Colonic mucosa (tissue), 4 donors: ENCODE measurements at regions not wholly inside any gene's neighbourhood (a gene's known extent, or its start where the extent isn't known, plus 50 kb on each side); places are given as distances from the start of the nearest gene placed in this dataset.
A peak's percentile ranks its signal among the peaks of the same experiment; 100 is the strongest.

Experiments used
- DNase-seq: peaks from one replicate; pipeline ENCODE4 v3.0.0-alpha.2; 2020
- H3K27ac ChIP-seq: fragments of 200-600 bp; one replicate; pipeline ENCODE4 v1.8.0; 2021
- H3K27me3 ChIP-seq: fragments of 200-600 bp; one replicate; pipeline ENCODE4 v1.8.0; 2021
- H3K36me3 ChIP-seq: fragments of 200-600 bp; one replicate; pipeline ENCODE4 v1.8.0; 2021
- H3K4me1 ChIP-seq: fragments of 200-600 bp; one replicate; pipeline ENCODE4 v1.8.0; 2021; ENCODE audit warnings: mild to moderate bottlenecking
- H3K4me3 ChIP-seq: fragments of 200-600 bp; one replicate; pipeline ENCODE4 v1.8.0; 2021
- H3K9ac ChIP-seq, 2 donors: one replicate each; pipeline ENCODE4 v1.7.0; 2013; ENCODE audit warnings: control low read depth in 2 of 2, low read depth in 2 of 2, low read length in 2 of 2
- H3K9me3 ChIP-seq: fragments of 200-600 bp; one replicate; pipeline ENCODE4 v1.8.0; 2021
- intact Hi-C: fragments of 100-400 bp; cut with DNase I; formaldehyde crosslinking; loops from one replicate; pipeline ENCODE4 v1.14.1; 2022
- TF ChIP-seq, protein P1 (sequence below): fragments of 200-600 bp; IDR thresholded peaks from one replicate; pipeline ENCODE4 v1.8.0; 2022; ENCODE audit warnings: antibody characterized with exemption, mild to moderate bottlenecking
- donor health status: healthy.
- donor health status: DM: no; HTN: no; CAD: no.
- donor health status: DM: no; HTN: no; CAD: no.

- Histone ChIP-seq H3K27ac (no peak overlapping the region), H3K36me3 (no peaks in the 10 kb centered on the region), H3K27me3 (no peaks in the 10 kb centered on the region), H3K9me3 (no peaks in the 10 kb centered on the region), H3K9ac (peak overlapping the region in 1 of 2 donors; percentile 1), H3K4me3 (peak overlapping the region; percentile 31), H3K4me1 (no peaks in the 10 kb centered on the region)
- no peak for DNase-seq
- TF ChIP-seq, protein P1, sequence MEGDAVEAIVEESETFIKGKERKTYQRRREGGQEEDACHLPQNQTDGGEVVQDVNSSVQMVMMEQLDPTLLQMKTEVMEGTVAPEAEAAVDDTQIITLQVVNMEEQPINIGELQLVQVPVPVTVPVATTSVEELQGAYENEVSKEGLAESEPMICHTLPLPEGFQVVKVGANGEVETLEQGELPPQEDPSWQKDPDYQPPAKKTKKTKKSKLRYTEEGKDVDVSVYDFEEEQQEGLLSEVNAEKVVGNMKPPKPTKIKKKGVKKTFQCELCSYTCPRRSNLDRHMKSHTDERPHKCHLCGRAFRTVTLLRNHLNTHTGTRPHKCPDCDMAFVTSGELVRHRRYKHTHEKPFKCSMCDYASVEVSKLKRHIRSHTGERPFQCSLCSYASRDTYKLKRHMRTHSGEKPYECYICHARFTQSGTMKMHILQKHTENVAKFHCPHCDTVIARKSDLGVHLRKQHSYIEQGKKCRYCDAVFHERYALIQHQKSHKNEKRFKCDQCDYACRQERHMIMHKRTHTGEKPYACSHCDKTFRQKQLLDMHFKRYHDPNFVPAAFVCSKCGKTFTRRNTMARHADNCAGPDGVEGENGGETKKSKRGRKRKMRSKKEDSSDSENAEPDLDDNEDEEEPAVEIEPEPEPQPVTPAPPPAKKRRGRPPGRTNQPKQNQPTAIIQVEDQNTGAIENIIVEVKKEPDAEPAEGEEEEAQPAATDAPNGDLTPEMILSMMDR = no peak
- intact Hi-C loops = loop anchor here (10.0 kb wide), 1 partner anchor 224 kb away; no protein-coding TSS in a partner anchor
Observed at GRCh38 chr2:7430869-7431641, 513.8 kb downstream of the RNF144A start.

- Histone ChIP-seq H3K36me3 (no peaks in the 10 kb centered on the region), H3K9ac (no peak overlapping the region), H3K4me1 (no peaks in the 10 kb centered on the region), H3K9me3 (no peaks in the 10 kb centered on the region), H3K27me3 (no peaks in the 10 kb centered on the region), H3K4me3 (no peak overlapping the region), H3K27ac (no peak overlapping the region)
- TF ChIP-seq, protein P1 = no peak
- DNase-seq = no peak
- intact Hi-C loops = loop anchor here (10.0 kb wide), 1 partner anchor 222 kb away; no protein-coding TSS in a partner anchor
Observed at GRCh38 chr2:7432436-7432835, 515.2 kb downstream of the RNF144A start.

GRCh38 chr2:7436096-7436906 lies 519.1 kb downstream of the RNF144A start:
- Histone ChIP-seq H3K9me3 (no peaks in the 10 kb centered on the region), H3K36me3 (no peaks in the 10 kb centered on the region), H3K4me3 (no peak overlapping the region), H3K27me3 (no peaks in the 10 kb centered on the region), H3K9ac (no peak overlapping the region), H3K27ac (no peak overlapping the region), H3K4me1 (no peaks in the 10 kb centered on the region)
- TF ChIP-seq, protein P1 = no peak
- no peak for DNase-seq
- intact Hi-C loops = loop anchor here (10.0 kb wide), 1 partner anchor 218 kb away; no protein-coding TSS in a partner anchor

DNA sequence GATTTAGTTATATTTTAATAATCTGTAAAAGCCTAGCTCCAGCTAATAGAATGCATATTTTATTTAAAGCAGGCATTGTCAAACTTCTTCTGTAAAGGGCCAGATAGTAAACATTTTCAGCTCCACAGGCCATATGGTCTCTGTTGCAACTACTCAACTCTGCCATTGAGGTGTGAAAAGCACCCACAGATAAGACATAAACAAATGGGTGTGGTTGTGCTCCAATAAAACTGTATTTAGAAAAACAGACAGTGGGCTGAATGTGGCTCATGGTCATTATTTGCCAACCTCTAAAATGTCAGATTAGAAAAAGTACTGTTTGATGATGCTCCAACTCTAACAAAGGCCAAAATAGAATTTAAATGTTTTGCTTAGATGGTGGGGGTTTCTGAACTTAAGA lies 519.9 kb downstream of the RNF144A start:
- Histone ChIP-seq H3K9ac (no peak overlapping the region), H3K4me3 (no peak overlapping the region), H3K9me3 (no peaks in the 10 kb centered on the region), H3K4me1 (no peaks in the 10 kb centered on the region), H3K36me3 (no peaks in the 10 kb centered on the region), H3K27ac (no peak overlapping the region), H3K27me3 (no peaks in the 10 kb centered on the region)
- no peak for DNase-seq
- TF ChIP-seq, protein P1 = no peak
- intact Hi-C loops = loop anchor here (10.0 kb wide), 1 partner anchor 218 kb away; no protein-coding TSS in a partner anchor

DNA sequence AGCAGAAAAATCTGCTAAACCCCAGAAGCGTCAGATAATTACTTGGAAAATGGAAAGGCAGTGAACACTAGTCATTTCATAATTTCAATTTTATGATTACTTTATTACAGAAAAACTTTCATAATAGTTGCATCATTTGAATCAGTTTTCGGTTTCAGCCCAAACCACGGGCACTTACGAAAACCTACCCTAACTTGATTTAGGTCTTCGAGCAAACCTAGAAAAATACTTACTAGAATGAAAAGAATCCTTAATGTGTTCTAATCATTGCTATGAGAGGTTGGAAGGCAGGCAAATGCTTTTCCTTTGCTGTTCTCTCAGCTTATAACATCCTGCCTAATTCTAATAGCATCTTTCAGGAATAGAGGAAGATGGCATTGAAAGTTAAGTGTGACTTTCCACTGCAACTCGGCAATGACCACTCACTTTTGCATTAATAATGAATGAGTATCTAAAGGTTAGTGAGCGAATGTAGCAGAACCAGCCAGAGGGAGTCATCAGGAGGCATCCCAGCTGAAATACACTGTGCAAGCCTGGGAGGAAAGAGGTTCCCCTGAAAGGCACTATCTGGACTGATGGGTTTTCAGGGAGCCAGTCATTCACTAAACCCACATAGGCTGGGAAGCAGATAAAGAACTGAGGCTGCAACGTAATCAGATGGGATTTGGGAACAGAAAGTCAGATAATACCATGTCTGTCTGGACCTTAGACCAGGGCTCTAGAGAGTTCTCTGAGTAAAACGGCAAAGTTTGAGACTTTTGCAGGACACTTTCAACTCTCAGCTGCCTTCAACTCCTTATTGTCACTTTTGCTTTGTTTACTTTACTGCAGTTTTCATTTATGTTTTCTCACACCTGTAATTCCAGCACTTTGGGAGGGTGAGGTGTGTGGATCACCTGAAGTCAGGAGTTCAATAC lies 520.8 kb downstream of the RNF144A start:
- no peak for DNase-seq
- H3K4me3 ChIP-seq = no peak overlapping the region
- TF ChIP-seq, protein P1 = no peak
- H3K9me3 ChIP-seq = no peaks in the 10 kb centered on the region
- intact Hi-C loops = loop anchor here (10.0 kb wide), 1 partner anchor 217 kb away; no protein-coding TSS in a partner anchor
- H3K27me3 ChIP-seq = no peaks in the 10 kb centered on the region
- H3K4me1 ChIP-seq = no peaks in the 10 kb centered on the region
- no peak overlapping the region for H3K9ac ChIP-seq
- H3K36me3 ChIP-seq = no peaks in the 10 kb centered on the region
- no peak overlapping the region for H3K27ac ChIP-seq
